ENCODE measurements at regions not wholly inside any gene's neighbourhood (a gene's known extent, or its start where the extent isn't known, plus 50 kb on each side); places are given as distances from the start of the nearest gene placed in this dataset.

GRCh38 chr7:128145191-128145590 is 95.9 kb upstream of the LEP start:
- DNase-seq (ENCODE audit: low spot score), result no peak
- Mint-ChIP-seq H3K36me3 (ENCODE audit: low read depth) (no peaks in the 10 kb centered on the region), H3K27ac (no peak overlapping the region), H3K27me3 (ENCODE audit: low read depth) (peaks cover 52% of the 10 kb centered on the region), H3K4me1 (ENCODE audit: low read depth) (no peaks in the 10 kb centered on the region), H3K9me3 (no peaks in the 10 kb centered on the region), H3K4me3 (no peak overlapping the region)

- H3K27ac Mint-ChIP-seq, result no peak overlapping the region
- no peak overlapping the region for H3K4me3 Mint-ChIP-seq
- H3K9me3 Mint-ChIP-seq, result no peaks in the 10 kb centered on the region
- no peak for DNase-seq (ENCODE audit: low spot score)
- H3K4me1 Mint-ChIP-seq (ENCODE audit: low read depth), result no peaks in the 10 kb centered on the region
- H3K36me3 Mint-ChIP-seq (ENCODE audit: low read depth), result no peaks in the 10 kb centered on the region
- peaks cover 58% of the 10 kb centered on the region for H3K27me3 Mint-ChIP-seq (ENCODE audit: low read depth)
Observed at GRCh38 chr7:128146052-128146451, 95.0 kb upstream of the LEP start.

- H3K36me3 Mint-ChIP-seq (ENCODE audit: low read depth), result no peaks in the 10 kb centered on the region
- no peak overlapping the region for H3K27ac Mint-ChIP-seq
- no peak for DNase-seq (ENCODE audit: low spot score)
- no peaks in the 10 kb centered on the region for H3K9me3 Mint-ChIP-seq
- H3K27me3 Mint-ChIP-seq (ENCODE audit: low read depth), result peaks cover 49% of the 10 kb centered on the region
- no peak overlapping the region for H3K4me3 Mint-ChIP-seq
- H3K4me1 Mint-ChIP-seq (ENCODE audit: low read depth), result no peaks in the 10 kb centered on the region
Observed at GRCh38 chr7:128148676-128149075, 92.4 kb upstream of the LEP start.

GRCh38 chr7:128150223-128150865 is 90.7 kb upstream of the LEP start:
- H3K9me3 Mint-ChIP-seq, result no peaks in the 10 kb centered on the region
- DNase-seq (ENCODE audit: low spot score), result no peak
- peaks cover 45% of the 10 kb centered on the region for H3K27me3 Mint-ChIP-seq (ENCODE audit: low read depth)
- H3K36me3 Mint-ChIP-seq (ENCODE audit: low read depth), result no peaks in the 10 kb centered on the region
- H3K4me1 Mint-ChIP-seq (ENCODE audit: low read depth), result no peaks in the 10 kb centered on the region
- H3K4me3 Mint-ChIP-seq, result no peak overlapping the region
- H3K27ac Mint-ChIP-seq, result no peak overlapping the region

- H3K4me1 Mint-ChIP-seq (ENCODE audit: low read depth), result no peaks in the 10 kb centered on the region
- no peak overlapping the region for H3K27ac Mint-ChIP-seq
- no peaks in the 10 kb centered on the region for H3K9me3 Mint-ChIP-seq
- H3K4me3 Mint-ChIP-seq, result no peak overlapping the region
- no peaks in the 10 kb centered on the region for H3K36me3 Mint-ChIP-seq (ENCODE audit: low read depth)
- peaks cover 36% of the 10 kb centered on the region for H3K27me3 Mint-ChIP-seq (ENCODE audit: low read depth)
- DNase-seq (ENCODE audit: low spot score), result no peak
Observed at GRCh38 chr7:128151635-128152034, 89.4 kb upstream of the LEP start.

GRCh38 chr7:128152721-128153120 is 88.4 kb upstream of the LEP start:
- H3K4me3 Mint-ChIP-seq, result no peak overlapping the region
- H3K27me3 Mint-ChIP-seq (ENCODE audit: low read depth), result peaks cover 29% of the 10 kb centered on the region
- no peak for DNase-seq (ENCODE audit: low spot score)
- no peak overlapping the region for H3K27ac Mint-ChIP-seq
- H3K4me1 Mint-ChIP-seq (ENCODE audit: low read depth), result no peaks in the 10 kb centered on the region
- H3K9me3 Mint-ChIP-seq, result no peaks in the 10 kb centered on the region
- no peaks in the 10 kb centered on the region for H3K36me3 Mint-ChIP-seq (ENCODE audit: low read depth)

- no peaks in the 10 kb centered on the region for H3K36me3 Mint-ChIP-seq (ENCODE audit: low read depth)
- no peak overlapping the region for H3K4me3 Mint-ChIP-seq
- no peak overlapping the region for H3K27ac Mint-ChIP-seq
- no peaks in the 10 kb centered on the region for H3K4me1 Mint-ChIP-seq (ENCODE audit: low read depth)
- DNase-seq (ENCODE audit: low spot score), result no peak
- H3K27me3 Mint-ChIP-seq (ENCODE audit: low read depth), result peaks cover 30% of the 10 kb centered on the region
- no peaks in the 10 kb centered on the region for H3K9me3 Mint-ChIP-seq
Observed at GRCh38 chr7:128153436-128153835, 87.6 kb upstream of the LEP start.

- Mint-ChIP-seq H3K36me3 (ENCODE audit: low read depth) (no peaks in the 10 kb centered on the region), H3K27me3 (ENCODE audit: low read depth) (peaks cover 25% of the 10 kb centered on the region), H3K9me3 (no peaks in the 10 kb centered on the region), H3K27ac (no peak overlapping the region), H3K4me1 (ENCODE audit: low read depth) (no peaks in the 10 kb centered on the region), H3K4me3 (no peak overlapping the region)
- no peak for DNase-seq (ENCODE audit: low spot score)
Observed at GRCh38 chr7:128154504-128154903, 86.6 kb upstream of the LEP start.

- peaks cover 28% of the 10 kb centered on the region for H3K27me3 Mint-ChIP-seq (ENCODE audit: low read depth)
- no peak overlapping the region for H3K27ac Mint-ChIP-seq
- H3K4me3 Mint-ChIP-seq, result no peak overlapping the region
- DNase-seq (ENCODE audit: low spot score), result no peak
- no peaks in the 10 kb centered on the region for H3K36me3 Mint-ChIP-seq (ENCODE audit: low read depth)
- no peaks in the 10 kb centered on the region for H3K4me1 Mint-ChIP-seq (ENCODE audit: low read depth)
- no peaks in the 10 kb centered on the region for H3K9me3 Mint-ChIP-seq
Observed at GRCh38 chr7:128155100-128155740, 85.9 kb upstream of the LEP start.

GRCh38 chr7:128157906-128158305 is 83.2 kb upstream of the LEP start:
- DNase-seq (ENCODE audit: low spot score), result no peak
- H3K4me1 Mint-ChIP-seq (ENCODE audit: low read depth), result no peaks in the 10 kb centered on the region
- H3K27ac Mint-ChIP-seq, result no peak overlapping the region

GRCh38 chr7:128158370-128158769 is 82.7 kb upstream of the LEP start:
- DNase-seq (ENCODE audit: low spot score), result no peak
- peaks cover 30% of the 10 kb centered on the region for H3K27me3 Mint-ChIP-seq (ENCODE audit: low read depth)
- H3K4me3 Mint-ChIP-seq, result no peak overlapping the region
- no peak overlapping the region for H3K27ac Mint-ChIP-seq
- H3K9me3 Mint-ChIP-seq, result no peaks in the 10 kb centered on the region
- H3K36me3 Mint-ChIP-seq (ENCODE audit: low read depth), result no peaks in the 10 kb centered on the region
- no peaks in the 10 kb centered on the region for H3K4me1 Mint-ChIP-seq (ENCODE audit: low read depth)

More at GRCh38 chr7:128157906-128158305, 83.2 kb upstream of the LEP start:
- H3K36me3 Mint-ChIP-seq (ENCODE audit: low read depth), result no peaks in the 10 kb centered on the region
- no peak overlapping the region for H3K4me3 Mint-ChIP-seq
- peaks cover 29% of the 10 kb centered on the region for H3K27me3 Mint-ChIP-seq (ENCODE audit: low read depth)
- H3K9me3 Mint-ChIP-seq, result no peaks in the 10 kb centered on the region

GRCh38 chr7:128160296-128160695 is 80.8 kb upstream of the LEP start:
- peaks cover 35% of the 10 kb centered on the region for H3K27me3 Mint-ChIP-seq (ENCODE audit: low read depth)
- no peaks in the 10 kb centered on the region for H3K9me3 Mint-ChIP-seq
- H3K27ac Mint-ChIP-seq, result no peak overlapping the region
- DNase-seq (ENCODE audit: low spot score), result no peak
- no peaks in the 10 kb centered on the region for H3K4me1 Mint-ChIP-seq (ENCODE audit: low read depth)
- no peak overlapping the region for H3K4me3 Mint-ChIP-seq
- no peaks in the 10 kb centered on the region for H3K36me3 Mint-ChIP-seq (ENCODE audit: low read depth)

- Mint-ChIP-seq H3K36me3 (ENCODE audit: low read depth) (no peaks in the 10 kb centered on the region), H3K27me3 (ENCODE audit: low read depth) (peaks cover 45% of the 10 kb centered on the region), H3K9me3 (no peaks in the 10 kb centered on the region), H3K4me1 (ENCODE audit: low read depth) (no peaks in the 10 kb centered on the region), H3K27ac (no peak overlapping the region), H3K4me3 (no peak overlapping the region)
- no peak for DNase-seq (ENCODE audit: low spot score)
Observed at GRCh38 chr7:128161466-128162125, 79.5 kb upstream of the LEP start.

- DNase-seq (ENCODE audit: low spot score), result no peak
- Mint-ChIP-seq H3K27me3 (ENCODE audit: low read depth) (peaks cover 51% of the 10 kb centered on the region), H3K27ac (no peak overlapping the region), H3K4me1 (ENCODE audit: low read depth) (no peaks in the 10 kb centered on the region), H3K9me3 (no peaks in the 10 kb centered on the region), H3K36me3 (ENCODE audit: low read depth) (no peaks in the 10 kb centered on the region), H3K4me3 (no peak overlapping the region)
Observed at GRCh38 chr7:128162666-128163065, 78.4 kb upstream of the LEP start.
